Activated CD4-positive, alpha-beta T cell treated with anti-CD3 and anti-CD28 coated beads, Interleukin-2, amount 10 ng/mL, durations not matched to agents 24 days and 14 days (primary cell): ENCODE measurements at regions not wholly inside any gene's neighbourhood (a gene's known extent, or its start where the extent isn't known, plus 50 kb on each side); places are given as distances from the start of the nearest gene placed in this dataset.

Experiments
- DNase-seq: peaks from one replicate; pipeline ENCODE4 v3.0.0; 2022
- H3K27ac Mint-ChIP-seq: one replicate; pipeline ENCODE4 v1.8.0; 2022; ENCODE audit warnings: mild to moderate bottlenecking, mixed read lengths
- H3K27me3 Mint-ChIP-seq: one replicate; pipeline ENCODE4 v1.8.0; 2022; ENCODE audit warnings: mixed read lengths
- H3K36me3 Mint-ChIP-seq: one replicate; pipeline ENCODE4 v1.8.0; 2022; ENCODE audit warnings: low read depth, mild to moderate bottlenecking, mixed read lengths
- H3K4me1 Mint-ChIP-seq: one replicate; pipeline ENCODE4 v1.8.0; 2021; ENCODE audit warnings: mixed read lengths
- H3K4me3 Mint-ChIP-seq: one replicate; pipeline ENCODE4 v1.8.0; 2022; ENCODE audit warnings: mild to moderate bottlenecking, moderate library complexity, mixed read lengths
- H3K9me3 Mint-ChIP-seq: one replicate; pipeline ENCODE4 v1.8.0; 2021; ENCODE audit warnings: mixed read lengths
- intact Hi-C: fragments of 100-400 bp; cut with micrococcal nuclease; formaldehyde crosslinking; loops from one replicate; pipeline ENCODE4 v1.15.1; 2023

DNA sequence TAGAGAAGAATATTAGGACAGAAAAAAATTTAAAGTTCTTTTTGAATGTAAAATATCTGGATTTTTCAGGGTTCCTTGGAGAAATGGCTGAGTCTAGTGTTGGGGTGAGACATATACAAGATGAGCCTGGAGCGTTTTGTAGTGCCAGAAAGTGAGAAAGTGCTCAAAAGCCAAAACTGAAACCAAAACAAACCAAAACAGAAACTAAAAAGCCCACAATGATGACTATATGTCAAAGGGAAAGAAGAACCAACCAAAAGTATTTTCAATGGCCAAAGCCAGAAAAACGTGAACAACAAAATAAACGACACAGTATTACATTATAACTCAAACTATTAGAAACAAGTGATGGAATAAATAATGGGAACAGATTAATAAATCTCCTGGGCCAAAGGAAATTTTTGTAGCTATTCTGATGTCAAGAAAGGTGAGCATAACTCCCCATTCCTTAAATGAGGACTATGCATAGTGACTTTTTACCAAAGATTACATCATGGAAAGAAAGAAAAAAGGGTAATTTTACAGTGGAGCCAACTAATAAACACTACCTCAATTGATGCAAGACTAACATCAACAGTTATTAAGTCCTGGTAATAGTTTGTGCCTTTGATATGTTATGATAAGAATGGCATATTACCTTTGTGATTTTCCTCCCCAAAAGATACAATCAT is 1137.6 kb downstream of the C4orf33 start:
- Mint-ChIP-seq H3K27ac (no peak overlapping the region), H3K9me3 (peaks cover 8% of the 10 kb centered on the region), H3K36me3 (no peaks in the 10 kb centered on the region), H3K27me3 (no peaks in the 10 kb centered on the region), H3K4me1 (peaks cover 4% of the 10 kb centered on the region), H3K4me3 (peak overlapping the region; percentile 3)
- intact Hi-C loops: no loop called here
- DNase-seq: peak; percentile 57

- H3K27ac Mint-ChIP-seq: no peak overlapping the region
- H3K4me1 Mint-ChIP-seq: peaks cover 4% of the 10 kb centered on the region
- intact Hi-C loops: no loop called here
- H3K27me3 Mint-ChIP-seq: no peaks in the 10 kb centered on the region
- peaks cover 11% of the 10 kb centered on the region for H3K9me3 Mint-ChIP-seq
- DNase-seq: no peak
- H3K4me3 Mint-ChIP-seq: no peak overlapping the region
- no peaks in the 10 kb centered on the region for H3K36me3 Mint-ChIP-seq
These were observed 1142.2 kb downstream of the C4orf33 start for GRCh38 chr4:130238121-130238520.

GRCh38 chr4:130249002-130249401 is 1153.0 kb downstream of the C4orf33 start:
- H3K27ac Mint-ChIP-seq: no peak overlapping the region
- H3K4me1 Mint-ChIP-seq: no peaks in the 10 kb centered on the region
- intact Hi-C loops: no loop called here
- no peaks in the 10 kb centered on the region for H3K9me3 Mint-ChIP-seq
- no peak overlapping the region for H3K4me3 Mint-ChIP-seq
- no peaks in the 10 kb centered on the region for H3K36me3 Mint-ChIP-seq
- no peak for DNase-seq
- H3K27me3 Mint-ChIP-seq: no peaks in the 10 kb centered on the region

- H3K9me3 Mint-ChIP-seq: no peaks in the 10 kb centered on the region
- DNase-seq: no peak
- no peaks in the 10 kb centered on the region for H3K27me3 Mint-ChIP-seq
- no peak overlapping the region for H3K27ac Mint-ChIP-seq
- H3K4me3 Mint-ChIP-seq: no peak overlapping the region
- H3K4me1 Mint-ChIP-seq: no peaks in the 10 kb centered on the region
- intact Hi-C loops: no loop called here
- no peaks in the 10 kb centered on the region for H3K36me3 Mint-ChIP-seq
These were observed 1161.3 kb downstream of the C4orf33 start for GRCh38 chr4:130257271-130257670.

DNA sequence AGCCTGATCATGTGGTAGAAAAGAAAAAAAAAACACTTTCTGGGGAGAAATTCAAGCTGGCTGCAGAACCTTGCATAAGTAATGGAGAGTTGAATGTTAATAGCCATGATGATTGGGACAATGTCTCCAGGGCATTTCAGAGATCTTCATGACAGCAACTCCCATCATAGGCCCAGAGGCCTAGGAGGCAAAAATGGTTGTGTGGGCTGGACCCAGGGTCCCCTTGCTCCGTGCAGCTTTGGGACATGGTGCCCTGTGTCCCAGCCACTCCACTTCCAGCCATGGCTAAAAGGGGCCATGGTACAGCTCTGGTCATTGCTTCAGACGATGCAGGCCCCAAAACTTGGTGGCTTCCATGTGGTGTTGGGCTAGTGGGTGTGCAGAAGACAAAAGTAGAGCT is 1170.9 kb downstream of the C4orf33 start:
- Mint-ChIP-seq H3K27ac (no peak overlapping the region), H3K27me3 (no peaks in the 10 kb centered on the region), H3K4me1 (no peaks in the 10 kb centered on the region), H3K36me3 (no peaks in the 10 kb centered on the region), H3K4me3 (no peak overlapping the region), H3K9me3 (peaks cover 3% of the 10 kb centered on the region)
- intact Hi-C loops: no loop called here
- no peak for DNase-seq

DNA sequence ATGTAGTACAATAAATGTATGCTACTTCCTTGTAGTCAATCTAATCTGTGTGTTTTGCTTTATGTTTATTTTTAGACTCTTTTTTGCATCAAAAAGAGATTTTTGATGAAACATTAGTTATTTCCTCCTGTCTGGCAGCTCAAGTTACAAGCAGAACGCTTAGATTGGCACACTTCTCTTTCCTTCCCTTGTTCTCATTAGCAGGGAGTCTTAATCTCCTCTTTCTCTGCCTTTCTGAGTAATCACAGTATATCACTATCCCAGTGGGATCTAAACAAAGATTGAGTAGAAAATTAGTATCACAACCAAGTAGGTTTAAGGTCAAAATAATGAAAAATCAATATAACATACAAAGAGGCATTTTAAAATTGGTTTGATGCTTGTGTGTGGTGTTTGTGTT is 1192.6 kb downstream of the C4orf33 start:
- H3K9me3 Mint-ChIP-seq: no peaks in the 10 kb centered on the region

GRCh38 chr4:130293692-130294091 is 1197.7 kb downstream of the C4orf33 start:
- no peaks in the 10 kb centered on the region for H3K27me3 Mint-ChIP-seq
- intact Hi-C loops: no loop called here
- H3K27ac Mint-ChIP-seq: no peak overlapping the region
- no peaks in the 10 kb centered on the region for H3K9me3 Mint-ChIP-seq
- no peaks in the 10 kb centered on the region for H3K4me1 Mint-ChIP-seq
- H3K36me3 Mint-ChIP-seq: no peaks in the 10 kb centered on the region
- no peak for DNase-seq
- no peak overlapping the region for H3K4me3 Mint-ChIP-seq

More for the DNA sequence above, 1192.6 kb downstream of the C4orf33 start:
- no peak overlapping the region for H3K4me3 Mint-ChIP-seq
- no peaks in the 10 kb centered on the region for H3K4me1 Mint-ChIP-seq
- no peak overlapping the region for H3K27ac Mint-ChIP-seq
- no peak for DNase-seq
- H3K36me3 Mint-ChIP-seq: no peaks in the 10 kb centered on the region
- intact Hi-C loops: no loop called here
- no peaks in the 10 kb centered on the region for H3K27me3 Mint-ChIP-seq

- no peak overlapping the region for H3K4me3 Mint-ChIP-seq
- no peaks in the 10 kb centered on the region for H3K4me1 Mint-ChIP-seq
- no peak overlapping the region for H3K27ac Mint-ChIP-seq
- DNase-seq: no peak
- H3K9me3 Mint-ChIP-seq: no peaks in the 10 kb centered on the region
- no peaks in the 10 kb centered on the region for H3K36me3 Mint-ChIP-seq
- no peaks in the 10 kb centered on the region for H3K27me3 Mint-ChIP-seq
- intact Hi-C loops: no loop called here
These were observed 1200.5 kb downstream of the C4orf33 start for GRCh38 chr4:130296448-130296847.

DNA sequence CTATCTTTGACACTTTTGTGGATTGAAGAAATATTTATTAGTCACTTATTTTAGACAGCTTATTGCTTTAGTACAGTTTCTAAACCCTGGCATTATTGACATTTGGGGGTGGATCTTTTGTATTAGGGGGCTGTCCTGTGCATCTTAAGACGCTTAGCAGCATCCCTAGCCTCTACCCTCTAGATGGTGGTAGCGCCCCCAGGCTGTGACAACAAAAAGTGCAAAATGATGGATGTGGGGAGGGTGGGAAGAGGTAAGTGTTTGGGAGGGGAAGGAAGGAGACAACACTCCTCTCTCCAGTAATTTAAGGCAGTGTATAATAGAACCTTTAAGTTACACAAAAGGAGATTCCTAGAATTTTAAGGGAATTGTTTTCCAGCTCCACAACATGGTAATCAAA is 1210.6 kb downstream of the C4orf33 start:
- intact Hi-C loops: no loop called here
- Mint-ChIP-seq H3K9me3 (no peaks in the 10 kb centered on the region), H3K4me1 (no peaks in the 10 kb centered on the region), H3K4me3 (no peak overlapping the region), H3K27me3 (no peaks in the 10 kb centered on the region), H3K27ac (no peak overlapping the region), H3K36me3 (no peaks in the 10 kb centered on the region)
- DNase-seq: no peak

DNA sequence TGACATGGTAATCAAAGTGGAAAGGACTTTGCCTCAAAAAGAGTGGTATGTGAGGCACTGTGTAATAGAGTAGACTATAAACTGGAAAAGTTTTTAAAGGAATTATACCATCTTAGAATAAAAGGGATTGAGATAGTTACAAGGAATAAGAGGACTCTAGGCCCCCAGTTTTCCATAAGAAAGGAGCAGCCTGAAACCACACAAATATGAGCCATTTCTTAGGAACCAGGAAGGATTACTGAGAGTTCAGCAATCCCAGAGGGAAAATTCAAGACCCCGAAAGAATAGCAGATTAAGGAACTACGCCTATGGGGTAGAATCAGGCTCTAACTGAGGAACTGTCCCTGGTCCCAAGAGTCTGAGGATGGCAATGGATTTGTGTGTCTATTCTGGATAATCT is 1213.3 kb downstream of the C4orf33 start:
- intact Hi-C loops: no loop called here
- Mint-ChIP-seq H3K4me1 (no peaks in the 10 kb centered on the region), H3K4me3 (no peak overlapping the region), H3K27me3 (no peaks in the 10 kb centered on the region), H3K36me3 (no peaks in the 10 kb centered on the region), H3K9me3 (no peaks in the 10 kb centered on the region), H3K27ac (no peak overlapping the region)
- no peak for DNase-seq

DNA sequence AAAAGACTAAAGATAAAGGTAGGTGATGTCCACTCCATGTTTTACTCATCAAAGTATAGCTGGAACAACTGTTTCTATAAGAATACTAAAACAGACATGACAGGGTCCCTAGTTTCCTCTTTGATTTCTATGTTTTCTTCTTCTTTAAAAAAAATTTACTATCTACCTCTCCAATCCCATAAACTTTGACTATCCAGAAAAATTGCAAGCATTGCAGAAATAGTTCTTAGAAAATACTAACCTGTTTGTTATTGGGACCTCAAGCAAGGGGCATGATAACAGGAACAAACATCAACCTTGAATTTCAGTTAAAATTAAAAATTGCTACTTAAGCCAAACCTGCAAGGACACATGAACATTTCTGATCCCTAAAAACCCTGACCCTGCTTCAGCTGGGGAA is 1226.5 kb downstream of the C4orf33 start:
- H3K27me3 Mint-ChIP-seq: no peaks in the 10 kb centered on the region
- H3K27ac Mint-ChIP-seq: no peak overlapping the region
- intact Hi-C loops: no loop called here
- no peaks in the 10 kb centered on the region for H3K36me3 Mint-ChIP-seq
- H3K9me3 Mint-ChIP-seq: no peaks in the 10 kb centered on the region
- no peak overlapping the region for H3K4me3 Mint-ChIP-seq
- DNase-seq: no peak
- no peaks in the 10 kb centered on the region for H3K4me1 Mint-ChIP-seq

DNA sequence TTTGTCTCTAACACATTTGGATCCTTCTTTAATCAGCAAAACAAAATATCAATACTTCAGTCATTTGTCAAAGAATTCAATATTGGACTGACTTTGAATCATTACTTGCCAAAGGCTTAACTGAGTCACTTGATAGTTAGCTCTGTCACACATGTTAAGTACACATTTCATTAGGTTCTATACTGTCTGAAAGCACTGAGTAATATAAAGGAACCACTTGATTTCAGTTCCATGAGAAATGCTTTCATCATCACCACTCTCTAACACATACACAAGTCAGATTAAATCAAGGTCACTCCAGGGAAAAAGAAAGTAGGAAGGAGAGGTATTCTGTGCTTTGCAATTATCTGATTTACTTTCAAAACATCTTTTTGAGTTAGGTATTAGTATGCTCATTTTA is 1233.1 kb downstream of the C4orf33 start:
- intact Hi-C loops: no loop called here
- DNase-seq: no peak
- no peak overlapping the region for H3K4me3 Mint-ChIP-seq

DNA sequence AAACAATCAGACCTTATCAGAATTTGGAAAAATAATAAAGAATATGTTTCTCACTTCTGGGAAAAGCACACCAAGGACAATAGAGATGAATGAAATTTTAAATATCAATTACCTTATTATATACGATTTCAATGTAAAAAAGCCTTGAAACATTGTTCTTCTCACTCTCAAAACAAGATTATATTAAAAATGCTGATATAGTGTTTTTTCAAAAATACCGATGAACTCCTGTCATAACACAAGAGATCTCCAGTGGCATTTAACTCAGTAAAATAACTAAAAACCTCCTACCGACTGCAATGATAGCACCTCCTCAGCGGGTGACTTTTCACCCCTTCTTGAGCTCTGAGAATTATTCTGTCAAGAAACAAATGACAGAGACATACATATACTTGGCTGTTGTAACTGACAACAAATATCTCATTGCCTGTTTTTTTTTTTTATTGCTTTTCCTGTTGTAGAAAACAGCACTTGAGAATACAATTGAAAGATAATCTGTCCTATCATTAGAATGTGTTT is 1237.3 kb downstream of the C4orf33 start:
- H3K27ac Mint-ChIP-seq: no peak overlapping the region
- H3K36me3 Mint-ChIP-seq: no peaks in the 10 kb centered on the region
- intact Hi-C loops: no loop called here
- no peaks in the 10 kb centered on the region for H3K9me3 Mint-ChIP-seq
- H3K4me3 Mint-ChIP-seq: no peak overlapping the region
- no peaks in the 10 kb centered on the region for H3K27me3 Mint-ChIP-seq
- H3K4me1 Mint-ChIP-seq: no peaks in the 10 kb centered on the region
- no peak for DNase-seq

More for the DNA sequence above, 1233.1 kb downstream of the C4orf33 start:
- H3K9me3 Mint-ChIP-seq: no peaks in the 10 kb centered on the region
- H3K27ac Mint-ChIP-seq: no peak overlapping the region
- no peaks in the 10 kb centered on the region for H3K27me3 Mint-ChIP-seq
- no peaks in the 10 kb centered on the region for H3K4me1 Mint-ChIP-seq
- no peaks in the 10 kb centered on the region for H3K36me3 Mint-ChIP-seq

GRCh38 chr4:130335417-130336194 is 1239.7 kb downstream of the C4orf33 start:
- no peaks in the 10 kb centered on the region for H3K9me3 Mint-ChIP-seq
- H3K27ac Mint-ChIP-seq: no peak overlapping the region
- no peak for DNase-seq
- H3K4me3 Mint-ChIP-seq: no peak overlapping the region
- no peaks in the 10 kb centered on the region for H3K36me3 Mint-ChIP-seq
- no peaks in the 10 kb centered on the region for H3K27me3 Mint-ChIP-seq
- intact Hi-C loops: no loop called here
- H3K4me1 Mint-ChIP-seq: no peaks in the 10 kb centered on the region
